ENCODE measurements at regions not wholly inside any gene's neighbourhood (a gene's known extent, or its start where the extent isn't known, plus 50 kb on each side); places are given as distances from the start of the nearest gene placed in this dataset.

DNA sequence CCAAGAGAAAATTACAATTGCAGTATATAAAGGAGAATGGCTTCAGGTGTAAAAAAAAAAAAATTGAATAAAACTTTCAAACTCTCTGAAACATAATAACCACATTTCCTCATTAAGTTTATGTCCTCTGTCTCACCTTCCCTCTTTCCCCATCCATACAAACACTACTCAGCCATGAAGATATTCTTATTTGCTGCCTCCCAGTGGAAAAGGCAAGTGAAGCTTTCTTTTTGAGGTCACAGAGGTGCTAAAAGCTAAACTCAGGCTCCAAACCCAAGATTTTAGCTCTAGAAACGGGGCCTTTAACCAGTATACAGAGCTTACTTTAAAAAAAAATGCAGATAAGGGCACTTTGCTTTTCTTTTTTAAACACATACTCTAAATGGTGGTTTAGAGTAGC is 1568.5 kb downstream of the FAM181B start:
- TF ChIP-seq POLR2AphosphoS5 (IDR thresholded peaks at IDR 0.05; ENCODE audit: low read depth) (no peak), GABPA (IDR thresholded peaks at IDR 0.05; ENCODE audit: low read depth) (no peak), REST (IDR thresholded peaks at IDR 0.05; ENCODE audit: insufficient replicate concordance, low read depth) (no peak), SPI1 (IDR thresholded peaks at IDR 0.05; ENCODE audit: borderline replicate concordance, low read depth) (no peak)
- TF ChIP-seq, protein P1, sequence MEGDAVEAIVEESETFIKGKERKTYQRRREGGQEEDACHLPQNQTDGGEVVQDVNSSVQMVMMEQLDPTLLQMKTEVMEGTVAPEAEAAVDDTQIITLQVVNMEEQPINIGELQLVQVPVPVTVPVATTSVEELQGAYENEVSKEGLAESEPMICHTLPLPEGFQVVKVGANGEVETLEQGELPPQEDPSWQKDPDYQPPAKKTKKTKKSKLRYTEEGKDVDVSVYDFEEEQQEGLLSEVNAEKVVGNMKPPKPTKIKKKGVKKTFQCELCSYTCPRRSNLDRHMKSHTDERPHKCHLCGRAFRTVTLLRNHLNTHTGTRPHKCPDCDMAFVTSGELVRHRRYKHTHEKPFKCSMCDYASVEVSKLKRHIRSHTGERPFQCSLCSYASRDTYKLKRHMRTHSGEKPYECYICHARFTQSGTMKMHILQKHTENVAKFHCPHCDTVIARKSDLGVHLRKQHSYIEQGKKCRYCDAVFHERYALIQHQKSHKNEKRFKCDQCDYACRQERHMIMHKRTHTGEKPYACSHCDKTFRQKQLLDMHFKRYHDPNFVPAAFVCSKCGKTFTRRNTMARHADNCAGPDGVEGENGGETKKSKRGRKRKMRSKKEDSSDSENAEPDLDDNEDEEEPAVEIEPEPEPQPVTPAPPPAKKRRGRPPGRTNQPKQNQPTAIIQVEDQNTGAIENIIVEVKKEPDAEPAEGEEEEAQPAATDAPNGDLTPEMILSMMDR (IDR thresholded peaks at IDR 0.05; ENCODE audit: insufficient read depth, low read length): no peak
- no peak for DNase-seq (ENCODE audit: low read depth in 1 of 2, low spot score in 1 of 2)
- no peaks in the 10 kb centered on the region for H3K27me3 ChIP-seq (ENCODE audit: insufficient read depth, poor library complexity, severe bottlenecking)
- H3K27ac ChIP-seq (replicated peaks): no peak overlapping the region
- H3K4me3 ChIP-seq (replicated peaks; ENCODE audit: insufficient read depth, low read length): no peak overlapping the region

- TF ChIP-seq REST (IDR thresholded peaks at IDR 0.05; ENCODE audit: insufficient replicate concordance, low read depth): no peak
- no peak for TF ChIP-seq SPI1 (IDR thresholded peaks at IDR 0.05; ENCODE audit: borderline replicate concordance, low read depth)
- no peak for TF ChIP-seq POLR2AphosphoS5 (IDR thresholded peaks at IDR 0.05; ENCODE audit: low read depth)
- TF ChIP-seq, protein P1 (IDR thresholded peaks at IDR 0.05; ENCODE audit: insufficient read depth, low read length): no peak
- TF ChIP-seq GABPA (IDR thresholded peaks at IDR 0.05; ENCODE audit: low read depth): no peak
- Histone ChIP-seq H3K27me3 (ENCODE audit: insufficient read depth, poor library complexity, severe bottlenecking) (no peaks in the 10 kb centered on the region), H3K27ac (replicated peaks) (no peak overlapping the region), H3K4me3 (replicated peaks; ENCODE audit: insufficient read depth, low read length) (no peak overlapping the region)
- no peak for DNase-seq (ENCODE audit: low read depth in 1 of 2, low spot score in 1 of 2)
Measured at GRCh38 chr11:81159900-81160299, 1573.8 kb downstream of the FAM181B start.

GRCh38 chr11:81135570-81135969 is 1598.1 kb downstream of the FAM181B start:
- TF ChIP-seq GABPA (IDR thresholded peaks at IDR 0.05; ENCODE audit: low read depth): no peak
- TF ChIP-seq, protein P1 (IDR thresholded peaks at IDR 0.05; ENCODE audit: insufficient read depth, low read length): no peak
- TF ChIP-seq POLR2AphosphoS5 (IDR thresholded peaks at IDR 0.05; ENCODE audit: low read depth): no peak
- TF ChIP-seq REST (IDR thresholded peaks at IDR 0.05; ENCODE audit: insufficient replicate concordance, low read depth): no peak
- TF ChIP-seq SPI1 (IDR thresholded peaks at IDR 0.05; ENCODE audit: borderline replicate concordance, low read depth): no peak
- H3K27me3 ChIP-seq (ENCODE audit: insufficient read depth, poor library complexity, severe bottlenecking): no peaks in the 10 kb centered on the region
- no peak for DNase-seq (ENCODE audit: low read depth in 1 of 2, low spot score in 1 of 2)
- no peak overlapping the region for H3K27ac ChIP-seq (replicated peaks)
- no peak overlapping the region for H3K4me3 ChIP-seq (replicated peaks; ENCODE audit: insufficient read depth, low read length)

Data from HL-60 (cell line).